Stimulated activated CD4-positive, alpha-beta T cell treated with anti-CD3 and anti-CD28 coated beads, Interleukin-2, amount 100 ng/mL, for 24 hours (primary cell): ENCODE measurements at regions not wholly inside any gene's neighbourhood (a gene's known extent, or its start where the extent isn't known, plus 50 kb on each side); places are given as distances from the start of the nearest gene placed in this dataset.
"Not testable (repeated sequence)": the region's sequence is repeated elsewhere in the genome, so short reads cannot be mapped to it uniquely, and the experiment has no call there.

Source experiments
- DNase-seq, 2 donors: peaks; one replicate each; pipeline ENCODE4 v3.0.0-alpha.2; 2020

DNA sequence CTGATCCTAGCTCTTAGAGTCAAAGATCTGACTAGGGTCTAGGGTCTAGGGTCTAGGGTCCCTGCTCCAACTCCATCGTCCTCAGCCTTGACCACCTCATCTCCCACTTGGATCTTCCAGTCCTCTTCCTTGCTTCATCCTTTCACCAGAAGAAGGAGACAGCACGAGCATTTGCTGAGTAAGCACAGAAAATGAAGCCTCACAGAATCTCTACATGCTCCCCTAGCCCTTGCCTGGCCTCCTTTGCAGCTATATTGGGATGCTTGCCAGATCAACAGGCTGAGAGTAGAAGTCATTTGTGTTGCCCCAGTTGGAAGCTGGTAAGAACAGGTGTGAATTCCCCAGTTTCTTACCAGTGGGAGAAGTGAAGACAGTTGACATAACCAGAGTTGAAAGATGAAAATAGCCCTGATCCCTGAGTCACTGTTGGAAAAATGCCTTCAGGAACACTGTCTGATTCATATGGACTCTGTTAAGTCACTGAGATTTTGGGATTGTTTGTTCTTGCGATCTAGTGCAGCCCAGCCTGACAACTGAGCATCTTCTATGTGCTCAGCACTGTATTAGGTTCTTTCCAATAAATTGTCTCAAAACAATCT, 552.5 kb downstream of the INSC start:
- DNase-seq: no peak

DNA sequence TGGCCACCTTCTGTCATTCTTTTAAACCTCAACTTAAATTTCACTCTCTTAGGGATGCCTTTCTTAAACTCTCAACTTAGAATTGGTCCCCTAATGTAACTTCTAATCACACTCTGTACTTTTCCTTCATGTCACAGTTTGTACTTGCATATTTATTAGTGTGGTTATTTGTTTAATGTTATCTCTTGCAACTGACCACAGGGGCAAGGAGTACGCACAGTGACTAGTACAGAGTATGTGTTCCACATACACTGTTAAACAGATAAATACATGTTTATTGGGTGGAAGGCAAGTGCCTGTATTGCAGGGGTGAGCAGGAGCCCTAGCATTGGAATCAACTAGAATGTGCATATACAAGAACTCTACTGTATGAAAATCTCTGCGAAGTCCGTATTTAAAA, 554.0 kb downstream of the INSC start:
- DNase-seq: no peak

- no peak for DNase-seq
Observed at GRCh38 chr11:15670520-15671070, 555.9 kb downstream of the INSC start.

GRCh38 chr11:15671216-15671615, 556.5 kb downstream of the INSC start:
- no peak for DNase-seq

GRCh38 chr11:15672825-15673224, 558.1 kb downstream of the INSC start:
- DNase-seq: no peak

- DNase-seq: no peak
Observed at GRCh38 chr11:15673408-15673831, 558.7 kb downstream of the INSC start.

DNA sequence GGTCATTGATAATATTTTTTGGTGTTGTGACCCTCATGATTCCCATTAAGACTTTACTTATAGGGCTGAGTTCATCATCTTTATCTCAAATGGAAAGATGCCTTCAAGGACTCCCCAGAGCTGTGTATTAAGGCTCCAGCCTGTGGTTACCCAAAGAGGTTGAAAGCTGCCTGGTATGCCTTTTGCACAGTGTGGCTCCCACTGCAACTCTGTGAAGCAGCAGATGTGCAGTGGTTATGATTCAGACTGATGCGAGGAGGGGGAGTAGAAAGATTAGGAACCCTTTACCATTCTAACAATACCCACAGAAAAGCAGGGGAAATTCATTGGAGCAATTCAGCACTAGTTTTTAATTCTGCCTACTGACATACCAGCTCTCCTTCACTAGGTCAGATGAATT, 560.0 kb downstream of the INSC start:
- DNase-seq: no peak

GRCh38 chr11:15675683-15676082, 561.0 kb downstream of the INSC start:
- DNase-seq: no peak

DNA sequence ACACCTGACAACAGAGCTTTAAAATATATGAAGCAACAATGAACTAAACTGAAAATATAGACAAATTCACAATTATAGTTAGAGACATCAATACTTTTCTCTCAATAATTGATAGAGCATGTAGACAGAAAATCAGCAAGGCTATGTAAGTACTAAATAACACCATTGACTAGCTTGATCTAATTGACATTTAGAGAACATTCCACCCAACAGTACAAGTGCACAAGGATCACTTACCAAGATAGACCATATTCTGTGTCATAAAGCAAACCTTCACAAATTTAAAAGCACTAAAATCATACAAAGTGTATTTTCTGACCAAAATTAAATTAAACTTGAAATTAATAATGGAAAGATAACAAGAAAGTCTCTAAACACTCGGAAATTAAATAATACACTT, 562.5 kb downstream of the INSC start:
- DNase-seq: no peak

GRCh38 chr11:15683528-15683927, 568.8 kb downstream of the INSC start:
- no peak for DNase-seq

- no peak for DNase-seq
Observed at GRCh38 chr11:15685306-15685705, 570.6 kb downstream of the INSC start.

- not testable (repeated sequence) for DNase-seq
Observed at GRCh38 chr11:15686259-15686658, 571.5 kb downstream of the INSC start.

GRCh38 chr11:15687342-15687741, 572.6 kb downstream of the INSC start:
- DNase-seq: no peak

DNA sequence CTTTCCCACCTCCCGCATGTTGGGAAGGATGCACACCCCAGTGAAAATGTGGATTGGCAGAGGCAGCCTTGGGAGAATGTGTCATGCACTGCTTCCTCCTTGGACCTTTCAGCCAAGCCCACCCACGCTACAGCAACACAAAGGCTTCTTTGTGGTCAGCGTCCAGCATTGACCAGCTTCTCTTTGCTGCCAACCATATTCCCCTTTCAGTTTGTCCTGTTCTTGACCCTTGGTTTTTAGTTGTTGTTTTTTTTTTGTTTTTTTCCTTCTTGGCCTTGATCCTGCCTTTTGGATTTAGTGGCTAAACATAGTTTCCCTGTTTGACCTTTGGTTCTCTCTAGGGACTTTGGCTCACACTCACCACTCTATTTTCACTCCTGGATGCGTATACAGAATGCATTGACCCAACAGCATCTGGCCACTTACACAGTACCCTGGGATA, 573.6 kb downstream of the INSC start:
- DNase-seq: no peak

- DNase-seq: no peak
Observed at GRCh38 chr11:15690320-15690719, 575.6 kb downstream of the INSC start.

DNA sequence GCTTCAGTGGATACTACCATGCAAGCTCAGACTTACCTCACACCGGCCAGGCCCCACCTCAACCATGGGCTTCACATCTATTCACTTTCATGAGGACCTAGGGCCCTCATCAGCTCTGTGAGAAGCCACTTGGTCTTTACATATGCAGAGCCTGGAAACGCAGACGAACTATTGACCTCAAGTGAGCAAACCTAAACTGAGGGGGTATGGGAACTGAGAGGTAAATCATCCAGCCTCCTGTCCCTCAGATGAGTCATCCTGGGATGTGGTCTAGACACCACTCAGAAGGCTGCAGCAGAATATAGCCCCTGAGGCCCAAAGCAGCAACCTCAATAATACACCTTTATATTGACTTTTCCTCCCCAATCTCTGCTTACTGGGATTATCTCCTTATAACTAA, 578.0 kb downstream of the INSC start:
- no peak for DNase-seq

GRCh38 chr11:15695096-15695721, 580.5 kb downstream of the INSC start:
- DNase-seq: no peak

- DNase-seq: no peak
Observed at GRCh38 chr11:15696069-15696468, 581.3 kb downstream of the INSC start.

DNA sequence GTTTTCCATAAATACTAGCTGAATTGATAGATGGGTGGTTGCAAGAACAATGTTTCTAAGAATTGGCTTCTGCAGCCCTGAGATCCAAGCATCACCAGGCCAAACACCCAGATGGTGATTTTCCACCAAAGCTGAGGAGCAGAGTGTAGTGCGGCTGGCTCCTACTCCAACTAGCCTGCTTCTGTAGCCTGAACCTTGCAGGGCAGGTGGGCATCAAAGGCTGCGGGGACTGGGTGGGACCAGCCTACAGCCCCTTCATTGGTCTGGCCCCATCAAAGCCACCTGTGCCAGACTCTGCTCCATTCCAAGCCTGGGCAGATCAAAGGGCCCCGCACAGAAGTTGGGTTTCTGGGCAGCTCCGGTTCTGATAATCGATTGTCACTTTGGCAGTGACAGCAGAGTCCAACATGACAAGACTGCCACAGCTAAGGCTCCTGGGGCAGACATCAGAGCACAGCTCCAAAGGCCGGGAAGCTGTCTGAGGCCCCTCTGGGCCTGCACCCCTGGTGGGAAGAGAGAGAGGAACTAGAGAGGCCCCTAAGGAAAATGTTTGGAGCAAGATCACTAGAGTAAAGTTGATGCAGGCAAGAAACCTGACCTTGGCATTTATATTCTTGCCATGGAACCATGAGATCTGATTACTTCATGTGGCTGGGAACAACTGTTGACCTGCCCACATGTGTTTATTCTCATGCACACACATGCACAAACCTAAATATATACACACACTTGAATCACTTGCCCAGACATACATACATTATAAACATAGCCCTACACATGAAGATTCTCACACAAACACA, 582.9 kb downstream of the INSC start:
- no peak for DNase-seq

DNA sequence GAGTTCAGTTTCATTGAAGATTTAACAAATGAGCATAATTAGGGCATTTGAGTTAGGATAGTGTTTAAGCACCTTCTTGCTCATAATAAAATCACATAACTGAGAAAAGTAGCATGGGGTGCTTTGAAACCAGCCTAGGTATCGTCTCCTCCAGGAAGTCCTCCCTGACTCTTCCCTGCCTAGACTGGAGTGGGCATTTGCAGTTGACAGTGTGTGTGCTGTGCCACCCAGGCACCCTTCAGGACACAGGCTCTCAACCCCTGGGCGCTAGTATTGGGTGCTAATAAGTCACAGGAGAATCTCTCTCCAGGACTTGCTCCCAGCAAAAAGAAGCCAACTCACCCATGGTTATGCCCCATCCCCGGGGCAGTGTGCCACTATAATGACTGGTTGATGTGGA, 584.1 kb downstream of the INSC start:
- DNase-seq: no peak

GRCh38 chr11:15699978-15700377, 585.3 kb downstream of the INSC start:
- DNase-seq: no peak

- DNase-seq: no peak
Observed at GRCh38 chr11:15700456-15700855, 585.7 kb downstream of the INSC start.

- no peak for DNase-seq
Observed at GRCh38 chr11:15704064-15704463, 589.3 kb downstream of the INSC start.

GRCh38 chr11:15704556-15704955, 589.8 kb downstream of the INSC start:
- DNase-seq: no peak
